NT2/D1 (cell line): ENCODE measurements at regions not wholly inside any gene's neighbourhood (a gene's known extent, or its start where the extent isn't known, plus 50 kb on each side); places are given as distances from the start of the nearest gene placed in this dataset.

Experiments
- DNase-seq: peaks from one replicate; pipeline ENCODE4 v3.0.0-alpha.2; 2011; ENCODE audit warnings: low read depth, low spot score
- H3K27me3 ChIP-seq: 2 replicates; pipeline ENCODE4 v1.6.0; 2011; ENCODE audit warnings: mild to moderate bottlenecking; ENCODE audit not compliant: insufficient read length, insufficient read depth
- H3K36me3 ChIP-seq: 2 replicates; pipeline ENCODE4 v1.6.1; 2011; ENCODE audit warnings: mild to moderate bottlenecking, low read length, mixed read lengths; ENCODE audit not compliant: insufficient read depth, insufficient read length
- H3K4me1 ChIP-seq: 2 replicates; pipeline ENCODE4 v1.5.1; 2011; ENCODE audit not compliant: insufficient read depth, insufficient read length
- H3K4me3 ChIP-seq: 2 replicates; pipeline ENCODE4 v1.5.1; 2011; ENCODE audit warnings: low read depth; ENCODE audit not compliant: insufficient read length
- H3K9ac ChIP-seq: 2 replicates; pipeline ENCODE4 v1.6.0; 2011; ENCODE audit warnings: low read depth; ENCODE audit not compliant: insufficient read length
- H3K9me3 ChIP-seq: 2 replicates; pipeline ENCODE4 v1.5.1; 2011; ENCODE audit warnings: mild to moderate bottlenecking, low read length; ENCODE audit not compliant: insufficient read depth
- SUZ12 ChIP-seq: IDR thresholded peaks from 2 replicates; pipeline ENCODE4 v1.6.1; 2011; ENCODE audit not compliant: insufficient read length, insufficient read depth; ENCODE audit errors: extremely low read depth
- YY1 ChIP-seq: IDR thresholded peaks from 2 replicates; pipeline ENCODE4 v1.6.1; 2011; ENCODE audit not compliant: insufficient read length, insufficient read depth
- ZNF274 ChIP-seq: IDR thresholded peaks from 2 replicates; pipeline ENCODE4 v1.6.1; 2011; ENCODE audit warnings: mild to moderate bottlenecking, low read depth, low read length

GRCh38 chr15:100738614-100739013 lies 136.2 kb downstream of the ASB7 start:
- no peak overlapping the region for H3K9ac ChIP-seq
- H3K4me3 ChIP-seq, result no peak overlapping the region
- no peak for TF ChIP-seq YY1
- TF ChIP-seq ZNF274, result no peak
- no peak for TF ChIP-seq SUZ12
- H3K36me3 ChIP-seq, result no peaks in the 10 kb centered on the region
- DNase-seq, result no peak
- no peaks in the 10 kb centered on the region for H3K4me1 ChIP-seq
- H3K27me3 ChIP-seq, result no peaks in the 10 kb centered on the region
- H3K9me3 ChIP-seq, result 0 out of 2 replicates have a peak, but pooled peaks cover 3% of the 10 kb centered on the region

DNA sequence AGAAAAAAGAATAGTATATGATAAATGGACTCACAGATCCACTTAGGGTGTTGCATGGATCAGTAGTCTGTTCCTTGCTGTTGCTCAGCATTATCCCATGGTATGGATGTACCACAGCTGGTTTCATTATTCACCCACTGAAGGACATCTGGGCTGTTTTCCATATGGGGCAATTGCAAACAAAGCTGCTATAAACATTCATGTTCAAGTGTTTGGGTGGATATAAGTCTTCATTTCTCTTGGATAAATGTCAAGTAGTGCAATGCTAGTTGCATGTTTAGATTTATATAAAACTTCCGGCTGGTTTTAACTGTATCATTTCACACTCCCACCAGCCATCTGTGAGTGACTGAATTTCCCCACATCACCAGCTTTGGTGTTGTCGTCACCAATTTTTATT lies 137.7 kb downstream of the ASB7 start:
- Histone ChIP-seq H3K4me3 (no peak overlapping the region), H3K9me3 (no peaks in the 10 kb centered on the region), H3K27me3 (no peaks in the 10 kb centered on the region), H3K36me3 (no peaks in the 10 kb centered on the region), H3K4me1 (no peaks in the 10 kb centered on the region), H3K9ac (no peak overlapping the region)
- TF ChIP-seq YY1, result no peak
- TF ChIP-seq ZNF274, result no peak
- TF ChIP-seq SUZ12, result no peak
- DNase-seq, result no peak

GRCh38 chr15:100751585-100751984 lies 128.0 kb upstream of the ALDH1A3 start:
- H3K4me1 ChIP-seq, result no peaks in the 10 kb centered on the region
- no peak overlapping the region for H3K4me3 ChIP-seq
- no peak for DNase-seq
- no peaks in the 10 kb centered on the region for H3K27me3 ChIP-seq
- no peak overlapping the region for H3K9ac ChIP-seq
- TF ChIP-seq SUZ12, result no peak
- H3K36me3 ChIP-seq, result no peaks in the 10 kb centered on the region
- H3K9me3 ChIP-seq, result peaks cover 6% of the 10 kb centered on the region; the same call in 1 of the 2 replicates

GRCh38 chr15:100753503-100753902 lies 126.1 kb upstream of the ALDH1A3 start:
- Histone ChIP-seq H3K27me3 (no peaks in the 10 kb centered on the region), H3K9me3 (peaks cover 6% of the 10 kb centered on the region; the same call in 1 of the 2 replicates), H3K9ac (no peak overlapping the region), H3K36me3 (no peaks in the 10 kb centered on the region), H3K4me3 (no peak overlapping the region), H3K4me1 (no peaks in the 10 kb centered on the region)
- no peak for DNase-seq
- TF ChIP-seq YY1, result no peak
- no peak for TF ChIP-seq SUZ12
- no peak for TF ChIP-seq ZNF274

- Histone ChIP-seq H3K4me3 (no peak overlapping the region), H3K4me1 (no peaks in the 10 kb centered on the region), H3K9me3 (no peaks in the 10 kb centered on the region), H3K36me3 (no peaks in the 10 kb centered on the region), H3K27me3 (no peaks in the 10 kb centered on the region), H3K9ac (no peak overlapping the region)
- TF ChIP-seq SUZ12 (no peak), ZNF274 (no peak), YY1 (no peak)
- DNase-seq, result no peak
These were observed 122.0 kb upstream of the ALDH1A3 start for GRCh38 chr15:100757661-100758060.

GRCh38 chr15:100758555-100758954 lies 121.1 kb upstream of the ALDH1A3 start:
- Histone ChIP-seq H3K36me3 (no peaks in the 10 kb centered on the region), H3K4me1 (peaks cover under 1% of the 10 kb centered on the region), H3K9me3 (no peaks in the 10 kb centered on the region), H3K4me3 (no peak overlapping the region), H3K27me3 (no peaks in the 10 kb centered on the region), H3K9ac (no peak overlapping the region)
- DNase-seq, result no peak
- TF ChIP-seq SUZ12, result no peak
- no peak for TF ChIP-seq ZNF274
- no peak for TF ChIP-seq YY1

DNA sequence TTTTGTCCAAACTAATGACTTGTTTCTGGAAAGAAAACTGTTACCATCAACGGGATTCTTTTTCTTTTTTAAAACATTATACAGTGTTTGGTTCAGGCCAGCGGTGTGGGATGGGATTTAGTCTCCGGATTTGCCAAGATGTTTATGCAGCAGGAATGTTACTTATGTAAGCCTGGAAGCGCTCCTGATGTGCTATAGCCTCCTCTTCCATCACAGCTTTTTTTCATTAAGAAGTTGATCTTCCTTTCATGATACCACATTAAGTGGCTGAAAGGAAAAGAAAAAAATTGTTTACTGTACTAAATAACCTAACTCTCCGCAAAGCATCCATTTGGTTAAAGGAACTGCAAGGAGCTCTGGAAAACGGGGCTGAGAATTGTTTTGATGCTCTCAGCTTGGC lies 120.5 kb upstream of the ALDH1A3 start:
- H3K4me1 ChIP-seq, result peaks cover 3% of the 10 kb centered on the region
- H3K9me3 ChIP-seq, result no peaks in the 10 kb centered on the region
- TF ChIP-seq YY1, result no peak
- TF ChIP-seq SUZ12, result no peak
- no peak for TF ChIP-seq ZNF274
- H3K4me3 ChIP-seq, result no peak overlapping the region
- H3K36me3 ChIP-seq, result no peaks in the 10 kb centered on the region
- DNase-seq, result no peak
- H3K9ac ChIP-seq, result no peak overlapping the region
- no peaks in the 10 kb centered on the region for H3K27me3 ChIP-seq
